ENCODE measurements at regions not wholly inside any gene's neighbourhood (a gene's known extent, or its start where the extent isn't known, plus 50 kb on each side); places are given as distances from the start of the nearest gene placed in this dataset.

DNA sequence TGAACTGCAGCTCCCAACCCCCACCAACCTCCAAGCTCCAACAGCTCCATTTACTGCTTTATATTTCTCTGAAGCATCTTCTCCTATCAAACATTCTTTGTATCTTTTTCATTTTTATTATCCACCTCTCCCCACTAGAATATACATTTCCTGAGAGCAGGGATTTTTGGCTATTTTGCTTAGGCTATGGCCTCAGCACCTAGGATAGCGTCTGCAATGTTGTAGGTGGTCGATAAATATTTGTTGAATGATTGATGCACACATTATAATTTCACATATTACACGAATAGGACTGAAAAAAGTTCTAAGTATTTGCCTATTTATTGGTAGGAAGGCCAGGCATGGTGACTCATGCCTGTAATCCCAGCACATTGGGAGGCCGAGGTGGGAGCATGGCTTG, 658.7 kb upstream of the DIPK2B start:
- no peak for ATAC-seq
- intact Hi-C loops (cut with DNase I) = no loop called here

DNA sequence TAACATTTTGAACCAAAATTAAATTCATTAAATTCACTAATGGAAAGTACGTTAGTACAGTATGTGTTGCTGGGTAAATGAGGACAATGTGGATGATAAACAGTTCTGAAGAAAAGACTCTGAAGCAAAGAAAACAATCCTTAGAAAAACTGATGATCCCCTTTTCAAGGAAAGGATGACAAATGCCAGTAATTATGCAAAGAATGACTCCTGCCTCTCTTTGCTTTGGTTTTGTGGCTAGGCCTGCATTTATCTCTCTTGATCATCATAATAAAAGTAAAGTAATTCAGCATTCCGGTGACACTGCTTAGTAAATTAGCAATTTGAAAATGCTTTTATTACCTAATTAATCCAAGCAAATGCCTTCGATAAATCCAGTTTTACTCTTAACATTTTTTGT, 652.2 kb upstream of the DIPK2B start:
- intact Hi-C loops (cut with DNase I) = no loop called here
- DNase-seq (no peak), ATAC-seq (no peak)

More for the DNA sequence above, 658.7 kb upstream of the DIPK2B start:
- no peak for DNase-seq

DNA sequence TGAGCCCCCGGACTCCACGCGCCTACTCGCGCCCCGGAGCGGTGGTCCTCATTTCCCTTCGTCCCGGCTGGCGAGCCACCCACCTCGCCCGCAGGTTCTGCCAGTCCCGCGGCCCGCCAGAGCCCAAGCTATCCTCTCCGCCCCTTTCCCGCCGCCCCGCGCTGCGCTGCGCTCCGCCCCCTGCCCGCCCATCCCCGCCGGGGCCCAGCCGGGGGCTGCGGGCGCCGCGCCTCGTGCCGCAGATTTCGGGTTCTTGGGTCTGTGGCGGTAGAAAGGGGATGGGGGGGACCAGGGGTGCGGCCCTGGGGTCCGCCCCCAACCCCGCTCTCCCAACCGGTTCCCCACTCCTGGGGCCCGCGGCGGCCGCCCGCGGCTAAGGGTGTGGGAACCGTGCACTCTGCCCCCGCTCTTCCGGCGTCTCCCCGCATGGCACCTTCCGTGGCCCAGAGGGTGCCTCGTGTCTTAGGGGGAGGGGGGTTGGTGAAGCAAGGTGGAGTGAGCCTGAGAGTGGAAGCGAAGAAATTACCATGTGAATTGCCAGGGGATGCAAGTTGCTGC, 650.8 kb upstream of the DIPK2B start:
- intact Hi-C loops (cut with DNase I) = no loop called here
- peak; percentile 78 to 89 for ATAC-seq

DNA sequence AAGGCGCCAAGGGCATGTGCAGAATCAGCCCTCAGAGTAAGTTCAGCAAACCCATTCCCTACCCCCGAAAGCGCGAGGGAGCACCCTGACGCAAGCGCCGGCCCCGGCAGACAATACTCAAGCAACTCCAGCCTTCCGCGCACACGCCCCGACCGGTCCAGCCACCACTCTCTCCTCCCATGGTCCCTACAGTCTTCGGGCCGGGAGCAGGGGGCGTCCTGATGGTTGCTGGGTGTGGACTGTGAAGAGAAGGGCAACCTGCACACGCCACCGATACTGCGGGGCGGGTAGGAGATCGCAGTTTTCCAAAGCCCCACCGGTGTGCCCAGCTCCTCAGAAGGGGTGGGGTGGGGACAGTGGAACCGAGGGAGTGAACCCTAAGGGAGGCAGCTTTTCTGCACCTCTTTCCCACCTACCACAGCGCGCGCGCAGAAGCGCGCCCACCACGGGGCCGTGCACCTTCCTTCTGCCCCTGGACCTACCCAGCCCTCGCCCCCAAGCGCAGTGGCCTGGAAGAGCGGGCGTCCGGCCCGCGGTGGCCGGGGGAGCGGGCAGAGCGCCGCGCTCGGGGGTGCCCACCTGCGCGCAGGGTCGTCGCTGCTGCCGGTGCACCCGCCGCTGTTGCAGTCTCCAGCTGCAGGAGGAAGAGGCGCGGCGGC, 650.2 kb upstream of the DIPK2B start:
- intact Hi-C loops (cut with DNase I) = no loop called here
- ATAC-seq (peak; percentile 27 to 72), DNase-seq (peak; percentile 25)

More for the DNA sequence above, 650.8 kb upstream of the DIPK2B start:
- peak; percentile 26 for DNase-seq

DNA sequence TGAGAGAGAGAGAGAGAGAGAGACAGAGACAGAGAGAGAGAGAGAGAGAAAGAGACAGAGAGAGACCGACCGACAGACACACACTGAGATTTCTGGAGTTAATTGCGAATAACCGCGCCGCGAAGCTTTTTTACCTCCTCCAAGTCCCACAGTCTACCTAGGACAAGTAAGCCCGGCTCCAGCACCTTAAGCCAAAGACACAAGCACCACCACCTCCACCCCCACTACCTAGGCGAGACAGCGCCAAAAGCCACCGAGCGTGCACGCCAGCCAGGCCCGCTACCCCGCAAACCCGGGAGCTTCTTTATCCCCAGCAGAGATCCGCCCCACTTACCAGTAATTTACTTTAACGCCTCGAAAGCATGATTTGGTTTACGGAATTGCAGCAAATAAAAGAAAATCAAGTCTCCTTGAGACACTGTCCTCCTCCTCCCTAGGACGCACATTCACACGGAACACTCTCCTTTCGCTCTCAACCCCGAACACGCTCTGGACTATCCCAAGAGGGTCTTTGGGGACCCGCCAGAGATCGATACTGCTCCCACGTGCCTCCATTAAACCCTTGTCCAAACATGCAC, 649.6 kb upstream of the DIPK2B start:
- intact Hi-C loops (cut with DNase I) = no loop called here
- no peak for ATAC-seq
- no peak for DNase-seq

DNA sequence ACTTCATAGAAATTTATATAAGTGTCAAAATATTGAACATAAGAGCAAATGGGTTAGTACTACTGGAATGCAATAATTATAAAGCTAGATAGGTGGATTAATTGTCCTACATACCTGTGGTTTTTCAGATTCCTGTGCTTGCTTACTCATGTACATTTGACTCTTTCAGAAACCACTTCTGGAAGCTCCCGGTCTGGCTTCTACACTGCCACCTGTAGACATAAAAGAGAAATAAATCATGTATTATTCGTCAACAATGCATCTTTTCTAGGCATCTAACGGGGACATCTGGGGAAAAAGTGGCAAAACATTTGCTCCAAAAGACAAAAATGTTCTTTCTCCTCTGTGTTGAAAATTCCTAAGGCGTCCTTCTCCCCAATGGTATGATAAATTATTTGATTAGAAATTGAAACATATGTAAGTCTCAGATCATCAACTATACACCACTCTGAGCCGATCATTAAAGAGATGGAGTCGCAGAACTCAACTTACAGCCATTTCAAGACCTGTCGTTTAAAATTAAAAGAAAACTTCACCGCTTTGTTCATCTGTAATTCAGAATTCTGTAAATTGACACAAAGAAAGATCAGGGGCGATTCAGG, 648.7 kb upstream of the DIPK2B start:
- ATAC-seq (peak in 1 of 2 donors; percentile 49), DNase-seq (no peak)
- intact Hi-C loops (cut with DNase I) = no loop called here

DNA sequence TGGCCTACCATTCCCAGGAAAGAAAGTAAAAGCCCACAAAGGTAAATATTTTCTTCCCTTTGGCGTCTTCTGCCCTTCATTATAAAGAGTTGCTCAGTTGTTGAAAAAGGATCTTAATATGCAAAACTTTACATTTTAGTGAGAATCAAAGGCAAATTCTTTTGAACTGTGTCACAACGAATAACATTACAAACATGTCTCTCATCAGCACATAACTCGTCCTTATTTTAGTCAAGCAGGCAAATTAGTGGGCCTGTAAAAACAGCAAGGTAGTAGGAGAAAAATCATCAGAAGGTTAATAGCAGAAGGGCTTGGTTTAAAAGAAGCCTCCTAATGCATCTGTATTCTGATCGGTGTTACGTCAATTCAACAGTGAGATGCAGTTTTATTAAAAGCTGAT, 647.3 kb upstream of the DIPK2B start:
- intact Hi-C loops (cut with DNase I) = no loop called here
- DNase-seq = no peak
- ATAC-seq = no peak

DNA sequence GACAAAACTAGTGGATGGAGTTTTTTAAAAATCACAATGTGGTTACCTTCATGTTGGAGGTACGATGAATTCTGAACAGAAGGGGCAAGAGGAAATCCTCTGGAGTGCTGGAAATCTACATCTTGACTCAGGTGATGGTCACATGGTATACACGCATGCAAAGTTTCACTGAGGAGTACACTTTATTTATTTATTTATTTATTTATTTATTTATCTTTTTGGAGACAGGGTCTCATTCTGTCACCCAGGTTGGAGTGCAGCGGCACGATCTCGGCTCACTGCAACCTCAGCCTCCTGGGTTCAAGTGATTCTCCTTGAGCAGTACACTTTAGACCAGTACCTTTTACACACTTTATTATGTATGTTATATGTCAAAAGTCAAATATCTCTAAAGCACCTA, 645.7 kb upstream of the DIPK2B start:
- no peak for DNase-seq
- intact Hi-C loops (cut with DNase I) = no loop called here
- no peak for ATAC-seq

DNA sequence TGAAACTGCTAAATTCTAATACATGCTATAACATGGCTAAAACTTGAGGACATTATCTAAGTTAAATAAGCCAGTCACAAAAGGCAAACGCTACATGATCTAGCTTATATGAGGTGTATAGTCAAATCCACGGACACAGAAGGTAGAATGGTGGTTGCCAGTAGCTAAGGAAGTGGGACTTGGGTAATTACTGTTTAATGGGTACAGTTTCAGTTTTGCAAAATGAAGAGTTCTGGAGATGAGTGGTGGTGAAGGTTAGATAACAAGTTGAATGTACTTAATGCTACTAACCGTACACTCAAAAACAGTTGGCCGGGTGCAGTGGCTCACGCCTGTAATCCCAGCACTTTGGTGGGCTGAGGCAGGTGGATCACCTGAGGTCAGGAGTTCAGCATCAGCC, 644.5 kb upstream of the DIPK2B start:
- DNase-seq = no peak
- no peak for ATAC-seq
- intact Hi-C loops (cut with DNase I) = no loop called here

DNA sequence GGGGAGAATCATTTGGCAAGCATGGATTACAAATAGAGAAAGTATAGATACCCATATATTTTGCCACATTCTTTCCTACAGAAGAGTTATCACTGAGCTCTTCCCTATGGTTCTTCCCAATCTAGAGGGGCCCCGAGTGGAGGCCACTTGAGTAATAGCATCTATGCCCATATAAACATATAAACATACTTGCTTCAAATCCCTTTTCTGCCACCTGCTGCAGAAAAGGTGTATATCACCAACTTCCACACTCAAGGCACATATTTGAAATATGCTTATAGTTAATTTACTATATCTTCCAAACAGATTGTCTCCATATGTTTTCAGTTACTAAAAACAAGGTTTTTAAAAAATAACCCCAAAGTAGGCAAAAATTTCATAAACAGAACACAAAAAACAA, 642.8 kb upstream of the DIPK2B start:
- no peak for ATAC-seq
- no peak for DNase-seq
- intact Hi-C loops (cut with DNase I) = no loop called here

DNA sequence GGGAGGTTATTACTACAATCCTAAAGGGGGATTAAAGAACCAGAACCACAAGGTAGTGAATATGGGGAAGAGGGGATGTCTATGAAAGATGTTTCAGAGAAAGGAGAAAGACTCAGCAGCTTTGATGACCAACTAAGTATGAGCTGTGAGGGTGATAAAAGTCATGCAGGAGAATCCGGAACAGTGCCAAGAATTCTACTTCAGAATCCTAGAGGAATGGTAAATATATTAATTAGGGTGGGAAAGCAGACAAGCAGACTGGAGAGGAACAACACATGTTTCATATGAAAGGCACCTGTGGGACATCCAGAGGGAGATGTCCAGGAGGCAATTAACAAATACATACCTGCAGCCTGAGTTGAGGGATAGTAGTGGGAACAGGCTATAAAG, 642.2 kb upstream of the DIPK2B start:
- DNase-seq (no peak), ATAC-seq (no peak)
- intact Hi-C loops (cut with DNase I) = no loop called here

DNA sequence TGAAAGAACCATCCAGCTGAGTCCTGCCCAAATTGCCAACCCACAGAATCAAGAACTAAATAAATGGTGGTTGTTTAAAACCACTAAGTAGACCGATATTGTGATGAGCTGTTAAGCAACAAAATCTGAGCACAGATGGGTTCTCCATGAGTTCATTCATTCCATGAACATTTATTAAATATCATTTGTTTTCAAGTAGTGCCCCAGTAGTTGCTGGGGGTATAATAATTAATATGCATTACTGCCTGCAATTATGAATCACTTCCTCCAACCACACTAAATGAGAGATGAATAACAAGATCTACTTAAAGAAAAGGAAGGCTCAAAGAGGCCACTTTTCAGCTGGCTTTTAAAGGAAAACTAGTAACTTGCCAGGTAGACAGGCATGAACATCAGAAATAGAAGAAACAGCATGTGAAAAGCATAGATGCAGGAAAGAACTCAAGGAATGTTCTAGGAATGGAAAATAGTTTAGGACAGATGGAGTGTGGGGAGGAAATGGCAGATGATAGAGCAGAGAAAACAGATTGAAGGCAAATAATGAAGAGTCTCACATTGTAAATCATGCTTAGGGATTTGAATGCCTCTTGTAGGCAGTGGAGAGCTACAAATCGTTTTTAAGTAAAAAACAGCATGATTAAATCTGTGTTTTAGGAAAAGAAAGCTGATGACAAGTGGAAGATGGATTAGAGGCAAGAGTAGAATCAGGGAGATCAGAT, 641.7 kb upstream of the DIPK2B start:
- ATAC-seq (no peak), DNase-seq (no peak)
- intact Hi-C loops (cut with DNase I) = no loop called here

DNA sequence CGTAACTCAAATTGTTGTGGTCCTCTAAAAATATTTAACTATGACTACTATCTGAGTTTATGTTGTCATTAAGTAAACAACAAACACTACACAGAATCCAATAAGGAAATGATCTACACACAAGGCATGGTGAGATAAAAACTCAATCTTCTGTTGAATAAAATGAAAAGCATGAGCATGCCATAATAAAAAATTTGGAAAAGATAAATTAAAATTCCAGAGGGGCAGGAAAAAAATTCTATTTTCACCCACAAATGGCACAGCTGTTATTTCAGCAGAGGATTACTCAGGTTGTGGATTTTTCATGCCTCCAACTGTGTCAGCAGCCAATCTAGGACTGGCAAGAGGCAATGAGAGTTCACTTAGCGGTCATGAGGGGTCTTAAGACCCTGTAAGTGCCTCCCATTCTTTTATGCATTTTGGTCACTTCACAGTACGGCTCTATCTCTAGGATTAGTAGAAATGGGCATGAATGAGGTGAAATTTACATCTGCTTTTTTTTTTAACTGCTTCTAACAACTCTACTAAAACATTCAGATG, 639.8 kb upstream of the DIPK2B start:
- intact Hi-C loops (cut with DNase I) = no loop called here
- no peak for ATAC-seq

DNA sequence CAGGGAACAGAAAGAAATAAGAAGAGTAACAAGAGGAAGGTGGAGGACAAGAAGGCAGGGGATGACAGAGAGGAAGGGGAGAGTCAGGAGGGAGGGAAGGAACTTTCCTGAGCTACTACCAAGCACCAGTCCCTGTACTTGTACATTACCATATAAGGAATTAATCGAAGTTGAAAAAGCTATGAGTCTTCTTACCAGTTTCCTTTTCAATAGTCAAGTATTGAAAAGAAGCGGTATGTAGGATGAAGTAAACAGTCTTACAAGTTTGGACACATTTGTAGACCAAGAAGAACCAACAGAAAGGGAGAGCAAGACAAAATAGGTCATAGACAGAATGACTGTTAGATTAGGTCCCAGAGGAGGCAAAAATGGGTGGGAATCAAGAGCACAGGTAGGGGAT, 629.7 kb upstream of the DIPK2B start:
- ATAC-seq = no peak
- intact Hi-C loops (cut with DNase I) = no loop called here
- no peak for DNase-seq

More for the DNA sequence above, 639.8 kb upstream of the DIPK2B start:
- no peak for DNase-seq

DNA sequence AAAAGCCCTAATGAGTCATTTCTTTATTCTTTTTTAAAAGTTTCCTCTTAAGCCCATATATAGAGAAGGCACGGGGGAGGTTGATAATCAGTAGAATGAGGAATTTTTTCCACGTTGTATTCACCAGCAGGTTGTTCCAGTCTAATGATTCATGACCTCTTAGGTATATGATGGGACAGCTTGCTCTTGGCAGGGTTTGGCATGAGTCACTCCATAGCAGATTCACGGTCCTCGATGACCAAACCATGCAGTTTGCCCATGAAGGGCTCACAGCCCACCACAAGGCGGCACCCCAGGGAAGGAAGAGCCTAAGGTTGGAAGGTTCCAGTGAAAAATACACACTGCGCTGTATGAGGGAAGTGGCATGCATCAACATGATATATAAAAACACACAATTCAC, 623.8 kb upstream of the DIPK2B start:
- ATAC-seq (peak in 1 of 2 donors; percentile 96), DNase-seq (peak; percentile 46)
- intact Hi-C loops (cut with DNase I) = no loop called here

DNA sequence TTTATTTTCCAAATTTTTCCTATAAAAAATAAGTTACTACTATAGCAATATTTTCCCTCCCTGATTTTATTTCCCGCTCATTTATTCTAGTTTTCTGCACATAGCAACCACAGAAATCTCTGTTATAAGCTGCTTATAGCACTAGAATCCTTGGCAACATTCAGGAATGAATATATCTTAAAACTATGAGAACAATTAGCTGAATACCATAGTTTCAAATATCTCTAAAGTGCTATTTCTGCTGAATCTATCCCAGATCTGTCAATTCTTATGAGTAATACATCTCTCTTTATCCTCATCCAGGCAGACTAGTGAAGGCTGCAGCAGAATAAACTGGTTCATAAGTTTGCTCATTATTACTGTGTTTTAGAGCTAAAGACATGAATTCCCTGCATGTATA, 622.9 kb upstream of the DIPK2B start:
- DNase-seq = no peak
- ATAC-seq = no peak
- intact Hi-C loops (cut with DNase I) = no loop called here

DNA sequence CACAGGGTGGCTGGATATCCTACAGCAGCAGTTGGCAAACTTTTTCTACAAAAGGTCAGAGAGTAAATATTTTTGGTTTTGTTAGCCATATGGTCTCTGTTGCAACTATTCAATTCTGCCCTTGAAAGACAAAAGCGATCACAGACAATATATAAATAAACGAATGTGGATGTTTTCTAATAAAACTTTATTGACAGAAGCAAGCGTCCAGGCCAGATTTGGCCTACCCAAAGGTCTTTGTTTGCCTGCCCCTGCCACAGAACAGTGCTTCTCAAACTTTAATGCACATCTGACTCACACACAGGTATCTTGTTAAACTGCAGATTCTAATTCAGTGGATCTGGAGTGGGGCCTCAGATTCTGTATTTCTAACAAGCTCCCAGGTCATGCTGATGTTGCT, 621.4 kb upstream of the DIPK2B start:
- intact Hi-C loops (cut with DNase I) = no loop called here
- ATAC-seq (no peak), DNase-seq (no peak)

DNA sequence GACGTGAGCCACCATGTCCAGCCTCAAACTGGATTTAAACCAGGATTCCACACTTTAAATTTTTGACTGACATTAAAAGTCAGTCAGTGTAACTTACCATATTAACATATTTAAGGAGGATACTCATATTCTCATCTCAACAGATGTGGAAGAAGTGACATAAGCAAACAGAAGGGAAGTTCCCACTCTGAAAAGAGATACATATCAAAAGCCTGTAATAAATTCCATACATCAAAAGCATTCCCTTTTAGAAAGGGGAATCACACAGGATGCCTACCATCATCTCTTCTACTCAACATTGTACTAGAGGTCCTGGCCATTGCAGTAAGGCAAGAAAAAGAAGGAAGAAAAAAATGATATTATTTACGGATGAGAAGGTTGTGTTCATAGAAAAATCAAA, 618.2 kb upstream of the DIPK2B start:
- intact Hi-C loops (cut with DNase I) = no loop called here
- no peak for ATAC-seq
- DNase-seq = no peak

DNA sequence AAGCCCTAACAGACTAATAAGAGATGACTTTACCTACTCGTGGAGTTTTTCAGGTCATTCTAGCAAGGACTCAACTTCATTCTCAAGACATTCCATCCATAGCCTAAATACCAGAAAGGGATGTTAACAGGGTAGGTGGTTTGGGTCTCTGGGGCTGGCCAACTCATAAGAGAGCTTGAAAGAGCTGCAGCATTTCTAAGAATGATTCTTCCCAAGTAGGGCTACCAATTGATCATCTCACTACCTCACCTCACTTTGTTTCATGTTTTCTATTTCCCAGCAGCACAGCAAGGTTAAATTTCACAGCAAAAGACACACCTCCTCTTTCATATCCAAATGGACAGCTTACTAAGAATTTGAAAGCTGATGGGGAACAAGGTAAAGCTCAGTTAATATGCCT, 614.8 kb upstream of the DIPK2B start:
- intact Hi-C loops (cut with DNase I) = no loop called here
- ATAC-seq = no peak
- no peak for DNase-seq

DNA sequence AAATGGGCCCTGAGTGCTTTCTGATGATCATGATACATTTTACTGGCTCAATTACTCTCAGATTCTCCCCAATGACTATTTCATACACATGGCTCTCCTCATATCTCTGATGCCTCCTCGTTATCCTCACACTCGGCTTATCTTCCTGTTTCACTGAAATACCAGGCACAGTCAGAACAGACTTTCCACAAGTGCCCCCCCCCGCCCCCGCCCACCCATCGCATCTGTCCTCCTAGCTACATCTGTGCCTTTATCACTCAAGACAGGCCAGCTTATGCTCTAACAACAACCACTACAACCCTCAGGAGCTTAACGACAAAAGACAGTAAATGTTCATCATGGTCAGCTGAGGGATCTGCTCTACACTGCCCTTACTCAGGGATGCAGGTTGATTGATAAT, 610.6 kb upstream of the DIPK2B start:
- no peak for DNase-seq
- ATAC-seq = no peak
- intact Hi-C loops (cut with DNase I) = no loop called here

Measured in left cardiac atrium (tissue), 4 donors.